ENCODE measurements at regions not wholly inside any gene's neighbourhood (a gene's known extent, or its start where the extent isn't known, plus 50 kb on each side); places are given as distances from the start of the nearest gene placed in this dataset.

DNA sequence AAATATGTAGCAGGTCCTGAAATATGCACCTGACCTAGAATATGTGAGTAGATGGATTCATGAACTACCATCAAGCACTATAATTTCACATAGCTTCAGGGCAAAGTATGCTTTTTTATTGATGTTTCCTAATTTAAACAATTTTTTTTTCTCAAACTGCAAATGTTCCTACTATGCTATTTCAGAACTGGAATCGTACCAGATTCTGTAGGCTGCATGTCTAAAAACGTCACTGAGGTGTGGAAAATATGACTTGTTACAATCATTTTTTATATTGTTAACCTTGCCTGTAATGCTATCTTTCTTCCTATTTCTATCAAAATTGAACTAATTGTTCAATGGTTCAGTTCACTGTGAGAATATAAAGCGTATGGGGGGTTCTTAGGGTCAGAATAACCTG lies 78.0 kb upstream of the RERGL start:
- Histone ChIP-seq H3K4me2 (no peak overlapping the region), H3K36me3 (ENCODE audit: insufficient read depth) (peaks cover 7% of the 10 kb centered on the region; the same call in 1 of the 2 replicates), H3K79me2 (replicated peaks; ENCODE audit: insufficient read depth) (no peaks in the 10 kb centered on the region), H3K9me2 (ENCODE audit: insufficient read depth) (no peaks in the 10 kb centered on the region), H4K20me1 (replicated peaks; ENCODE audit: insufficient read depth) (no peaks in the 10 kb centered on the region), H3F3A (replicated peaks; ENCODE audit: low read depth) (no peaks in the 10 kb centered on the region), H3K27me3 (ENCODE audit: insufficient read depth) (no peaks in the 10 kb centered on the region), H3K27ac (ENCODE audit: low read depth) (no peak overlapping the region), H2AFZ (no peak overlapping the region), H3K4me1 (ENCODE audit: insufficient read depth) (no peaks in the 10 kb centered on the region), H3K4me3 (no peak overlapping the region)
- no peak for ATAC-seq
- DNase-seq (ENCODE audit: low spot score): no peak
- Mint-ChIP-seq H3K4me3 (no peak overlapping the region), H3K36me3 (ENCODE audit: low read depth) (peaks cover 18% of the 10 kb centered on the region), H3K27ac (no peak overlapping the region), H3K27me3 (ENCODE audit: insufficient read depth, low read depth, poor library complexity) (peaks cover 3% of the 10 kb centered on the region), H3K4me1 (no peaks in the 10 kb centered on the region), H3K9me3 (peaks cover 20% of the 10 kb centered on the region)
- TF ChIP-seq NANOG (IDR thresholded peaks at IDR 0.05; ENCODE audit: borderline replicate concordance) (no peak), CREB1 (CRISPR knock-in tag; IDR thresholded peaks at IDR 0.05; ENCODE audit: low read depth) (no peak), JUNB (IDR thresholded peaks at IDR 0.05; ENCODE audit: unreplicated experiment) (no peak), ZNF114 (CRISPR knock-in tag; IDR thresholded peaks at IDR 0.05) (no peak), ZNF331 (CRISPR knock-in tag; IDR thresholded peaks at IDR 0.05; ENCODE audit: low read depth) (no peak), POLR2AphosphoS5 (IDR thresholded peaks at IDR 0.05; ENCODE audit: low read depth) (no peak), EZH2 (IDR thresholded peaks at IDR 0.05; ENCODE audit: low read depth, unreplicated experiment) (no peak), STAT1 (IDR thresholded peaks at IDR 0.05; ENCODE audit: unreplicated experiment) (no peak), EZH2phosphoT487 (IDR thresholded peaks at IDR 0.05; ENCODE audit: unreplicated experiment) (no peak)
- TF ChIP-seq, protein P1, sequence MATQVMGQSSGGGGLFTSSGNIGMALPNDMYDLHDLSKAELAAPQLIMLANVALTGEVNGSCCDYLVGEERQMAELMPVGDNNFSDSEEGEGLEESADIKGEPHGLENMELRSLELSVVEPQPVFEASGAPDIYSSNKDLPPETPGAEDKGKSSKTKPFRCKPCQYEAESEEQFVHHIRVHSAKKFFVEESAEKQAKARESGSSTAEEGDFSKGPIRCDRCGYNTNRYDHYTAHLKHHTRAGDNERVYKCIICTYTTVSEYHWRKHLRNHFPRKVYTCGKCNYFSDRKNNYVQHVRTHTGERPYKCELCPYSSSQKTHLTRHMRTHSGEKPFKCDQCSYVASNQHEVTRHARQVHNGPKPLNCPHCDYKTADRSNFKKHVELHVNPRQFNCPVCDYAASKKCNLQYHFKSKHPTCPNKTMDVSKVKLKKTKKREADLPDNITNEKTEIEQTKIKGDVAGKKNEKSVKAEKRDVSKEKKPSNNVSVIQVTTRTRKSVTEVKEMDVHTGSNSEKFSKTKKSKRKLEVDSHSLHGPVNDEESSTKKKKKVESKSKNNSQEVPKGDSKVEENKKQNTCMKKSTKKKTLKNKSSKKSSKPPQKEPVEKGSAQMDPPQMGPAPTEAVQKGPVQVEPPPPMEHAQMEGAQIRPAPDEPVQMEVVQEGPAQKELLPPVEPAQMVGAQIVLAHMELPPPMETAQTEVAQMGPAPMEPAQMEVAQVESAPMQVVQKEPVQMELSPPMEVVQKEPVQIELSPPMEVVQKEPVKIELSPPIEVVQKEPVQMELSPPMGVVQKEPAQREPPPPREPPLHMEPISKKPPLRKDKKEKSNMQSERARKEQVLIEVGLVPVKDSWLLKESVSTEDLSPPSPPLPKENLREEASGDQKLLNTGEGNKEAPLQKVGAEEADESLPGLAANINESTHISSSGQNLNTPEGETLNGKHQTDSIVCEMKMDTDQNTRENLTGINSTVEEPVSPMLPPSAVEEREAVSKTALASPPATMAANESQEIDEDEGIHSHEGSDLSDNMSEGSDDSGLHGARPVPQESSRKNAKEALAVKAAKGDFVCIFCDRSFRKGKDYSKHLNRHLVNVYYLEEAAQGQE (IDR thresholded peaks at IDR 0.05; ENCODE audit: unreplicated experiment): no peak
- TF ChIP-seq, protein P2, sequence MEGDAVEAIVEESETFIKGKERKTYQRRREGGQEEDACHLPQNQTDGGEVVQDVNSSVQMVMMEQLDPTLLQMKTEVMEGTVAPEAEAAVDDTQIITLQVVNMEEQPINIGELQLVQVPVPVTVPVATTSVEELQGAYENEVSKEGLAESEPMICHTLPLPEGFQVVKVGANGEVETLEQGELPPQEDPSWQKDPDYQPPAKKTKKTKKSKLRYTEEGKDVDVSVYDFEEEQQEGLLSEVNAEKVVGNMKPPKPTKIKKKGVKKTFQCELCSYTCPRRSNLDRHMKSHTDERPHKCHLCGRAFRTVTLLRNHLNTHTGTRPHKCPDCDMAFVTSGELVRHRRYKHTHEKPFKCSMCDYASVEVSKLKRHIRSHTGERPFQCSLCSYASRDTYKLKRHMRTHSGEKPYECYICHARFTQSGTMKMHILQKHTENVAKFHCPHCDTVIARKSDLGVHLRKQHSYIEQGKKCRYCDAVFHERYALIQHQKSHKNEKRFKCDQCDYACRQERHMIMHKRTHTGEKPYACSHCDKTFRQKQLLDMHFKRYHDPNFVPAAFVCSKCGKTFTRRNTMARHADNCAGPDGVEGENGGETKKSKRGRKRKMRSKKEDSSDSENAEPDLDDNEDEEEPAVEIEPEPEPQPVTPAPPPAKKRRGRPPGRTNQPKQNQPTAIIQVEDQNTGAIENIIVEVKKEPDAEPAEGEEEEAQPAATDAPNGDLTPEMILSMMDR (conservative IDR thresholded peaks at IDR 0.05; ENCODE audit: low read depth in 2 of 2): no peak
- TF ChIP-seq, protein P3, sequence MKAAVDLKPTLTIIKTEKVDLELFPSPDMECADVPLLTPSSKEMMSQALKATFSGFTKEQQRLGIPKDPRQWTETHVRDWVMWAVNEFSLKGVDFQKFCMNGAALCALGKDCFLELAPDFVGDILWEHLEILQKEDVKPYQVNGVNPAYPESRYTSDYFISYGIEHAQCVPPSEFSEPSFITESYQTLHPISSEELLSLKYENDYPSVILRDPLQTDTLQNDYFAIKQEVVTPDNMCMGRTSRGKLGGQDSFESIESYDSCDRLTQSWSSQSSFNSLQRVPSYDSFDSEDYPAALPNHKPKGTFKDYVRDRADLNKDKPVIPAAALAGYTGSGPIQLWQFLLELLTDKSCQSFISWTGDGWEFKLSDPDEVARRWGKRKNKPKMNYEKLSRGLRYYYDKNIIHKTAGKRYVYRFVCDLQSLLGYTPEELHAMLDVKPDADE (IDR thresholded peaks at IDR 0.05): no peak
- TF ChIP-seq, protein P4, sequence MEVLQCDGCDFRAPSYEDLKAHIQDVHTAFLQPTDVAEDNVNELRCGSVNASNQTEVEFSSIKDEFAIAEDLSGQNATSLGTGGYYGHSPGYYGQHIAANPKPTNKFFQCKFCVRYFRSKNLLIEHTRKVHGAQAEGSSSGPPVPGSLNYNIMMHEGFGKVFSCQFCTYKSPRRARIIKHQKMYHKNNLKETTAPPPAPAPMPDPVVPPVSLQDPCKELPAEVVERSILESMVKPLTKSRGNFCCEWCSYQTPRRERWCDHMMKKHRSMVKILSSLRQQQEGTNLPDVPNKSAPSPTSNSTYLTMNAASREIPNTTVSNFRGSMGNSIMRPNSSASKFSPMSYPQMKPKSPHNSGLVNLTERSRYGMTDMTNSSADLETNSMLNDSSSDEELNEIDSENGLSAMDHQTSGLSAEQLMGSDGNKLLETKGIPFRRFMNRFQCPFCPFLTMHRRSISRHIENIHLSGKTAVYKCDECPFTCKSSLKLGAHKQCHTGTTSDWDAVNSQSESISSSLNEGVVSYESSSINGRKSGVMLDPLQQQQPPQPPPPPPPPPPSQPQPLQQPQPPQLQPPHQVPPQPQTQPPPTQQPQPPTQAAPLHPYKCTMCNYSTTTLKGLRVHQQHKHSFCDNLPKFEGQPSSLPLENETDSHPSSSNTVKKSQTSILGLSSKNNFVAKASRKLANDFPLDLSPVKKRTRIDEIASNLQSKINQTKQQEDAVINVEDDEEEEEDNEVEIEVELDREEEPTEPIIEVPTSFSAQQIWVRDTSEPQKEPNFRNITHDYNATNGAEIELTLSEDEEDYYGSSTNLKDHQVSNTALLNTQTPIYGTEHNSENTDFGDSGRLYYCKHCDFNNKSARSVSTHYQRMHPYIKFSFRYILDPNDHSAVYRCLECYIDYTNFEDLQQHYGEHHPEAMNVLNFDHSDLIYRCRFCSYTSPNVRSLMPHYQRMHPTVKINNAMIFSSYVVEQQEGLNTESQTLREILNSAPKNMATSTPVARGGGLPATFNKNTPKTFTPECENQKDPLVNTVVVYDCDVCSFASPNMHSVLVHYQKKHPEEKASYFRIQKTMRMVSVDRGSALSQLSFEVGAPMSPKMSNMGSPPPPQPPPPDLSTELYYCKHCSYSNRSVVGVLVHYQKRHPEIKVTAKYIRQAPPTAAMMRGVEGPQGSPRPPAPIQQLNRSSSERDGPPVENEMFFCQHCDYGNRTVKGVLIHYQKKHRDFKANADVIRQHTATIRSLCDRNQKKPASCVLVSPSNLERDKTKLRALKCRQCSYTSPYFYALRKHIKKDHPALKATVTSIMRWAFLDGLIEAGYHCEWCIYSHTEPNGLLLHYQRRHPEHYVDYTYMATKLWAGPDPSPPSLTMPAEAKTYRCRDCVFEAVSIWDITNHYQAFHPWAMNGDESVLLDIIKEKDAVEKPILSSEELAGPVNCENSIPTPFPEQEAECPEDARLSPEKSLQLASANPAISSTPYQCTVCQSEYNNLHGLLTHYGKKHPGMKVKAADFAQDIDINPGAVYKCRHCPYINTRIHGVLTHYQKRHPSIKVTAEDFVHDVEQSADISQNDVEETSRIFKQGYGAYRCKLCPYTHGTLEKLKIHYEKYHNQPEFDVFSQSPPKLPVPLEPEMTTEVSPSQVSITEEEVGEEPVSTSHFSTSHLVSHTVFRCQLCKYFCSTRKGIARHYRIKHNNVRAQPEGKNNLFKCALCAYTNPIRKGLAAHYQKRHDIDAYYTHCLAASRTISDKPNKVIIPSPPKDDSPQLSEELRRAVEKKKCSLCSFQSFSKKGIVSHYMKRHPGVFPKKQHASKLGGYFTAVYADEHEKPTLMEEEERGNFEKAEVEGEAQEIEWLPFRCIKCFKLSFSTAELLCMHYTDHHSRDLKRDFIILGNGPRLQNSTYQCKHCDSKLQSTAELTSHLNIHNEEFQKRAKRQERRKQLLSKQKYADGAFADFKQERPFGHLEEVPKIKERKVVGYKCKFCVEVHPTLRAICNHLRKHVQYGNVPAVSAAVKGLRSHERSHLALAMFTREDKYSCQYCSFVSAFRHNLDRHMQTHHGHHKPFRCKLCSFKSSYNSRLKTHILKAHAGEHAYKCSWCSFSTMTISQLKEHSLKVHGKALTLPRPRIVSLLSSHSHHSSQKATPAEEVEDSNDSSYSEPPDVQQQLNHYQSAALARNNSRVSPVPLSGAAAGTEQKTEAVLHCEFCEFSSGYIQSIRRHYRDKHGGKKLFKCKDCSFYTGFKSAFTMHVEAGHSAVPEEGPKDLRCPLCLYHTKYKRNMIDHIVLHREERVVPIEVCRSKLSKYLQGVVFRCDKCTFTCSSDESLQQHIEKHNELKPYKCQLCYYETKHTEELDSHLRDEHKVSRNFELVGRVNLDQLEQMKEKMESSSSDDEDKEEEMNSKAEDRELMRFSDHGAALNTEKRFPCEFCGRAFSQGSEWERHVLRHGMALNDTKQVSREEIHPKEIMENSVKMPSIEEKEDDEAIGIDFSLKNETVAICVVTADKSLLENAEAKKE (CRISPR knock-in tag; IDR thresholded peaks at IDR 0.05): no peak
